Loucy (cell line): ENCODE measurements at regions not wholly inside any gene's neighbourhood (a gene's known extent, or its start where the extent isn't known, plus 50 kb on each side); places are given as distances from the start of the nearest gene placed in this dataset.

Experiments used
- EZH2phosphoT487 ChIP-seq: fragments of 200-600 bp; IDR thresholded peaks from 2 replicates; pipeline ENCODE4 v1.6.1; 2018; ENCODE audit warnings: antibody characterized with exemption, mild to moderate bottlenecking, moderate library complexity, borderline replicate concordance
- TF ChIP-seq, protein P1 (sequence below): fragments of 200-600 bp; sonication (generic); conservative IDR thresholded peaks from 2 replicates; pipeline ENCODE4 v1.5.1; 2014; ENCODE audit warnings: mild to moderate bottlenecking, antibody characterized with exemption, low read length

DNA sequence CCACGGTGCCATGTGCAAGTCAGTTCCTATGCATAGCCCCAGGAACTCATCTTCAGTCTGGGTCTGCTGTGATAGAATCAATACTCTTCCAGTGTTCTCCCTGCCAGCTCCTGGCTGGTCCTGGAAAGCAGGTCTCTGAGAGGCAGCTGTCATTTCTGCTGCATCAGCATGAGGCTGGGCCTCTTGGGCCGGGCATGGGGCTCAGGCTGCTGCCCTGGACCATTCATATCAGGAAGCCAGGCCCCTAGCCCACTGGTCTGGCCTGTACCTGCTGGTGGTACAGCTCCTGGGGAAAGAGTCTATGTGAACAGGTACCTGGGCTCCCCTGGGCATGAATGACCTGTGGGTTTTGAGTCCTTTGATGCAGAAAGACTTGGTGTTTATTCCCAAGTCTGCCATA is 173.6 kb upstream of the CSF3R start:
- TF ChIP-seq, protein P1, sequence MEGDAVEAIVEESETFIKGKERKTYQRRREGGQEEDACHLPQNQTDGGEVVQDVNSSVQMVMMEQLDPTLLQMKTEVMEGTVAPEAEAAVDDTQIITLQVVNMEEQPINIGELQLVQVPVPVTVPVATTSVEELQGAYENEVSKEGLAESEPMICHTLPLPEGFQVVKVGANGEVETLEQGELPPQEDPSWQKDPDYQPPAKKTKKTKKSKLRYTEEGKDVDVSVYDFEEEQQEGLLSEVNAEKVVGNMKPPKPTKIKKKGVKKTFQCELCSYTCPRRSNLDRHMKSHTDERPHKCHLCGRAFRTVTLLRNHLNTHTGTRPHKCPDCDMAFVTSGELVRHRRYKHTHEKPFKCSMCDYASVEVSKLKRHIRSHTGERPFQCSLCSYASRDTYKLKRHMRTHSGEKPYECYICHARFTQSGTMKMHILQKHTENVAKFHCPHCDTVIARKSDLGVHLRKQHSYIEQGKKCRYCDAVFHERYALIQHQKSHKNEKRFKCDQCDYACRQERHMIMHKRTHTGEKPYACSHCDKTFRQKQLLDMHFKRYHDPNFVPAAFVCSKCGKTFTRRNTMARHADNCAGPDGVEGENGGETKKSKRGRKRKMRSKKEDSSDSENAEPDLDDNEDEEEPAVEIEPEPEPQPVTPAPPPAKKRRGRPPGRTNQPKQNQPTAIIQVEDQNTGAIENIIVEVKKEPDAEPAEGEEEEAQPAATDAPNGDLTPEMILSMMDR: no peak
- no peak for TF ChIP-seq EZH2phosphoT487
